SK-N-SH treated with all-trans-retinoic acid at 6 μM for 48 hours (cell line): ENCODE measurements at regions not wholly inside any gene's neighbourhood (a gene's known extent, or its start where the extent isn't known, plus 50 kb on each side); places are given as distances from the start of the nearest gene placed in this dataset.

Experiments
- BACH2 ChIP-seq: fragments of 250-450 bp; sonication (Bioruptor Pico); IDR thresholded peaks from 2 replicates; pipeline ENCODE4 v1.9.0; 2021; ENCODE audit warnings: mild to moderate bottlenecking, borderline replicate concordance
- OSR1 ChIP-seq: fragments of 250-450 bp; sonication (Bioruptor Pico); IDR thresholded peaks from 2 replicates; pipeline ENCODE4 v1.8.0; 2022; ENCODE audit warnings: moderate library complexity, mild to moderate bottlenecking, inconsistent platforms
- SNAI2 ChIP-seq: fragments of 250-450 bp; sonication (Bioruptor Pico); IDR thresholded peaks from 2 replicates; pipeline ENCODE4 v1.5.0; 2020; ENCODE audit warnings: mild to moderate bottlenecking, moderate library complexity
- TCF4 ChIP-seq: fragments of 250-450 bp; sonication (Bioruptor Pico); IDR thresholded peaks from 2 replicates; pipeline ENCODE4 v1.8.0; 2021; ENCODE audit warnings: mild to moderate bottlenecking, moderate library complexity, borderline replicate concordance
- ZFP3 ChIP-seq: fragments of 250-450 bp; sonication (Bioruptor Pico); IDR thresholded peaks from 2 replicates; pipeline ENCODE4 v1.5.0; 2020; ENCODE audit warnings: mild to moderate bottlenecking, moderate library complexity
- ZFP30 ChIP-seq: fragments of 450-650 bp; formaldehyde crosslinking; IDR thresholded peaks from 2 replicates; pipeline ENCODE4 v1.5.0; 2022; ENCODE audit warnings: mild to moderate bottlenecking, moderate library complexity

DNA sequence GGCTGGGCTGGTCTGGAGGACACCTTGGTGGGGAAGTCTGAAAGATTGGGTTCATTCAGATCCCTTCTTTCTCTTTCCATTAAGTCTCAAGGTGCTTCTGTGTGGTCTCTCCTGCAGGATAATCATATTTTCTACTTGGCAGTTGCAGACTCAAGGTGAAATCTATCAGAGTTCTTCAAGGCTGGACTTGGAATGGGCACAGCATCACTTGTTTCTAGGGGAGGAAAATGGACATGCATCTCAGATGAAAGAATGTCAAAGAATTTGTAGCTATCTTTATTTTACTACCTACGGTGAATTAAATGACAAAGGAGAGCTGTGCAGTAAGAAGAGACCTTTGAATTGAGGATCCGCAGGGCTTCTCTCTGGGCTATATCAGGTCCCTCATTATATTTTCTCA is 69.8 kb upstream of the PAPPA start:
- TF ChIP-seq BACH2 (CRISPR knock-in tag) (no peak), OSR1 (no peak), ZFP3 (CRISPR knock-in tag) (no peak), TCF4 (CRISPR knock-in tag) (no peak), SNAI2 (CRISPR knock-in tag) (no peak), ZFP30 (CRISPR knock-in tag) (no peak)
